CD4-positive, alpha-beta memory T cell (primary cell): ENCODE measurements at regions not wholly inside any gene's neighbourhood (a gene's known extent, or its start where the extent isn't known, plus 50 kb on each side); places are given as distances from the start of the nearest gene placed in this dataset.

Experiments used
- CTCF ChIA-PET: fragments of 350-600 bp; sonication (Branson Sonifier 250); formaldehyde crosslinking; loops from one replicate; lab custom pipeline; 2021; ENCODE audit warnings: inconsistent platforms; ENCODE audit not compliant: partially characterized antibody; lab: Charles Lee
- POLR2A ChIA-PET: fragments of 350-600 bp; sonication (Branson Sonifier 250); formaldehyde crosslinking; loops from one replicate; lab custom pipeline; 2021; ENCODE audit not compliant: partially characterized antibody; lab: Charles Lee
- DNase-seq, 5 donors: peaks; one replicate each; pipeline versions ENCODE4 v3.0.0 to v3.0.0-alpha.2; 2020 to 2022; ENCODE audit warnings: mixed read lengths in 1 of 5
- H3K27ac ChIP-seq: one replicate; pipeline ENCODE4 v1.7.0; 2013; ENCODE audit warnings: low read depth, low read length
- H3K27me3 ChIP-seq: 2 replicates; pipeline ENCODE4 v1.7.0; 2013; ENCODE audit warnings: mild to moderate bottlenecking, low read length, moderate library complexity; ENCODE audit not compliant: insufficient read depth
- H3K36me3 ChIP-seq: 2 replicates; pipeline ENCODE4 v1.7.0; 2013; ENCODE audit warnings: mild to moderate bottlenecking, low read length, moderate library complexity; ENCODE audit not compliant: insufficient read depth
- H3K4me1 ChIP-seq: 2 replicates; pipeline ENCODE4 v1.7.0; 2013; ENCODE audit warnings: mild to moderate bottlenecking, low read length, moderate library complexity; ENCODE audit not compliant: insufficient read depth
- H3K4me3 ChIP-seq, 2 donors: one replicate each; pipeline ENCODE4 v1.7.0; 2013; ENCODE audit warnings: low read length in 2 of 2, mild to moderate bottlenecking in 1 of 2
- H3K9me3 ChIP-seq, 2 donors: one replicate each; pipeline ENCODE4 v1.7.0; 2013; ENCODE audit warnings: low read length in 2 of 2, control low read depth in 1 of 2; ENCODE audit not compliant: control insufficient read depth in 1 of 2
- H3K27ac Mint-ChIP-seq, 7 donors: one replicate each; pipeline ENCODE4 v1.8.0; 2020 to 2021; ENCODE audit warnings: mixed read lengths in 7 of 7, mild to moderate bottlenecking in 6 of 7, inconsistent platforms in 3 of 7, moderate library complexity in 3 of 7
- H3K27me3 Mint-ChIP-seq, 2 donors: one replicate each; pipeline ENCODE4 v1.8.0; 2020 to 2021; ENCODE audit warnings: mixed read lengths in 2 of 2
- H3K36me3 Mint-ChIP-seq, 2 donors: one replicate each; pipeline ENCODE4 v1.8.0; 2020 to 2021; ENCODE audit warnings: mixed read lengths in 2 of 2, inconsistent platforms in 1 of 2, mild to moderate bottlenecking in 1 of 2
- H3K4me1 Mint-ChIP-seq, 4 donors: one replicate each; pipeline ENCODE4 v1.8.0; 2020 to 2021; ENCODE audit warnings: mixed read lengths in 4 of 4, mild to moderate bottlenecking in 1 of 4
- H3K4me3 Mint-ChIP-seq, 8 donors: one replicate each; pipeline ENCODE4 v1.8.0; 2020 to 2021; ENCODE audit warnings: mixed read lengths in 8 of 8, mild to moderate bottlenecking in 7 of 8, moderate library complexity in 6 of 8, inconsistent platforms in 3 of 8
- H3K9me3 Mint-ChIP-seq, 8 donors: one replicate each; pipeline ENCODE4 v1.8.0; 2020 to 2021; ENCODE audit warnings: mixed read lengths in 8 of 8, mild to moderate bottlenecking in 5 of 8, inconsistent platforms in 3 of 8, moderate library complexity in 1 of 8
- intact Hi-C: fragments of 100-400 bp; cut with micrococcal nuclease; formaldehyde crosslinking; loops from one replicate; pipeline ENCODE4 v1.15.1; 2023

GRCh38 chr16:66315210-66315825, 51.2 kb upstream of the CDH5 start:
- no peak overlapping the region for H3K4me3 ChIP-seq
- intact Hi-C loops, result loop anchor here (1.0 kb wide), 1 partner anchor 39 kb away; no protein-coding TSS in a partner anchor
- H3K27ac ChIP-seq, result no peak overlapping the region
- H3K36me3 ChIP-seq, result no peaks in the 10 kb centered on the region
- Mint-ChIP-seq H3K36me3 (no peaks in the 10 kb centered on the region), H3K4me1 (peaks cover 0 to 2% (median 0%) of the 10 kb centered on the region in 4 donors), H3K27ac (no peak overlapping the region), H3K4me3 (no peak overlapping the region), H3K27me3 (peaks cover 10 to 19% of the 10 kb centered on the region in 2 donors), H3K9me3 (peaks cover 0 to 5% (median 0%) of the 10 kb centered on the region in 8 donors)
- peak; percentile 24 to 43 (median 36) for DNase-seq
- H3K27me3 ChIP-seq, result no peaks in the 10 kb centered on the region
- no peaks in the 10 kb centered on the region for H3K9me3 ChIP-seq
- H3K4me1 ChIP-seq, result no peaks in the 10 kb centered on the region
- CTCF ChIA-PET, result interaction anchor here (1.0 to 1.4 kb wide), 2 partner anchors 12 to 37 kb away, joined by 3 read pairs; no protein-coding TSS in a partner anchor
- POLR2A ChIA-PET, result no interaction called here

DNA sequence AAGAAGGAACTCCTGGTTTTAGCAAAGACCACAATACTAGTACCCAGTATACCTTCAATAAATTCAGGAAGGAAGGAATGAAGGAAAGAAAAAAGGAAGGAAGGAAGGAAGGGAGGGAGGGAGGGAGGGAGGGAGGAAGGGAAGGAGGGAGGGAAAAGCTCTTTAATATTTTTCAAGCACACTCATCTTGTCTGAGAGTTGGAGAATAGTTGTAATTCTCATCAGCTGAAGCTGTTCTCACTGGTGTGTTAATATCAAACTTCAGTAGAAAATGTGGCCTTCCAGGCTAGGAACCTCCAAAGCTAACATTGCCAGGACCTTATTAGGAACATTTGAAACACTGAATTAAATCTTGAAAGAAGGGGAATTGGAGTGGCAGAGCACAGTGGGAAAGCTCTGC, 55.2 kb upstream of the CDH5 start:
- H3K36me3 ChIP-seq, result no peaks in the 10 kb centered on the region
- no peak for DNase-seq
- no peaks in the 10 kb centered on the region for H3K27me3 ChIP-seq
- Mint-ChIP-seq H3K9me3 (peaks cover 0 to 7% (median 0%) of the 10 kb centered on the region in 8 donors), H3K4me1 (peaks cover 0 to 2% (median 0%) of the 10 kb centered on the region in 4 donors), H3K27me3 (peaks cover 3 to 15% of the 10 kb centered on the region in 2 donors), H3K36me3 (no peaks in the 10 kb centered on the region), H3K27ac (no peak overlapping the region), H3K4me3 (no peak overlapping the region)
- H3K27ac ChIP-seq, result no peak overlapping the region
- no peaks in the 10 kb centered on the region for H3K9me3 ChIP-seq
- POLR2A ChIA-PET, result no interaction called here
- H3K4me3 ChIP-seq, result no peak overlapping the region
- CTCF ChIA-PET, result no interaction called here
- H3K4me1 ChIP-seq, result no peaks in the 10 kb centered on the region
- intact Hi-C loops, result no loop called here

GRCh38 chr16:66309215-66309807, 57.2 kb upstream of the CDH5 start:
- Histone ChIP-seq H3K4me3 (no peak overlapping the region), H3K27ac (no peak overlapping the region), H3K27me3 (no peaks in the 10 kb centered on the region), H3K4me1 (no peaks in the 10 kb centered on the region), H3K36me3 (no peaks in the 10 kb centered on the region), H3K9me3 (no peaks in the 10 kb centered on the region)
- H3K4me3 Mint-ChIP-seq, result no peak overlapping the region
- intact Hi-C loops, result no loop called here
- peaks cover 0 to 22% of the 10 kb centered on the region in 2 donors for H3K27me3 Mint-ChIP-seq
- ChIA-PET POLR2A (no interaction called here), CTCF (no interaction called here)
- peaks cover 0 to 7% (median 0%) of the 10 kb centered on the region in 8 donors for H3K9me3 Mint-ChIP-seq
- H3K27ac Mint-ChIP-seq, result no peak overlapping the region
- DNase-seq, result no peak
- H3K4me1 Mint-ChIP-seq, result no peaks in the 10 kb centered on the region
- H3K36me3 Mint-ChIP-seq, result no peaks in the 10 kb centered on the region

GRCh38 chr16:66308096-66308495, 58.4 kb upstream of the CDH5 start:
- CTCF ChIA-PET, result no interaction called here
- POLR2A ChIA-PET, result no interaction called here

DNA sequence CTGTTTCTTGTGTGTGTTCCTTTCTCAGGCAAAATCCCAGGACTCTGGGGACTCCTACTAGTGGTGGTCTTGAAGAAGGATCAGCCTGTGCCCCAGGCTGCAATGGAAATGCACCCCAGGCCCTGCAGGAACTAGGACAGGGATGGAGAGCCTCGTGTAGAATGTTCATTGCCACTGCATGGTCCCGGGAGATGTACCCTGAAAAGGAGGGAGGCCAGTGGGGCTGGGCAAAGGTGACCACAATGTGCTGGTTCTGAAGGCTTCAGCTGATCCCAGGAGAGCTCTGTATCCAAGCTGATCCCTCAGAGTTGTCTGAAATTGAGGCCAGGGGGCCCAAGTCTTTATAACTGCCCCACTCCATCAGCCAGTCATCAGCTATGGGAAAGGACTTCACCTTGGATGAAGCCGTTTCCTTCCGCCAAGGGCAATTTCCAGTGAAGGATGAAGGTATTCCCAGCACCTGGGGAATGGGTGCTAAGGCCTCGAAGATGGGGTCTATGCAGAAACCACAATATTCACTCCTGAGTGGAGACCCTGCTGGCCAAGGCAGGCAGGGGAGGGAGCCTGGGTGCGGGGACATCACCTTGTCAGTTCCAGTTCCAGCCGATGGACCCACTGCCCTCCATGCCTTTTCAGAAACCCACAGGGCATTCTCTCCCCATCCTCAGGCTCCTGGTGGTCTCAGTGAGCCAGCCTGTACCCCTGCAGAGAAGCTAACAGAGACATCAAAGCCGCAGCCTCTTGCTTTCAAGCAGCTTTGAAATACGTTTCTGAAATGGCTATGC, 59.9 kb upstream of the CDH5 start:
- H3K4me3 Mint-ChIP-seq, result no peak overlapping the region

More at GRCh38 chr16:66308096-66308495, 58.4 kb upstream of the CDH5 start:
- Histone ChIP-seq H3K4me1 (no peaks in the 10 kb centered on the region), H3K9me3 (no peaks in the 10 kb centered on the region), H3K27ac (no peak overlapping the region), H3K27me3 (no peaks in the 10 kb centered on the region), H3K36me3 (no peaks in the 10 kb centered on the region), H3K4me3 (no peak overlapping the region)
- Mint-ChIP-seq H3K9me3 (peaks cover 0 to 4% (median 0%) of the 10 kb centered on the region in 8 donors), H3K4me3 (no peak overlapping the region), H3K27ac (no peak overlapping the region), H3K36me3 (no peaks in the 10 kb centered on the region), H3K27me3 (peaks cover 0 to 22% of the 10 kb centered on the region in 2 donors), H3K4me1 (no peaks in the 10 kb centered on the region)
- no peak for DNase-seq
- intact Hi-C loops, result no loop called here

GRCh38 chr16:66304961-66305360, 61.5 kb upstream of the CDH5 start:
- Histone ChIP-seq H3K4me3 (no peak overlapping the region), H3K27me3 (no peaks in the 10 kb centered on the region), H3K27ac (no peak overlapping the region), H3K36me3 (no peaks in the 10 kb centered on the region), H3K4me1 (no peaks in the 10 kb centered on the region), H3K9me3 (no peaks in the 10 kb centered on the region)
- H3K4me3 Mint-ChIP-seq, result no peak overlapping the region
- no peak overlapping the region for H3K27ac Mint-ChIP-seq
- peaks cover 0 to 7% (median under 1%) of the 10 kb centered on the region in 4 donors for H3K4me1 Mint-ChIP-seq
- intact Hi-C loops, result no loop called here
- POLR2A ChIA-PET, result no interaction called here
- H3K9me3 Mint-ChIP-seq, result peaks cover 0 to 2% (median 0%) of the 10 kb centered on the region in 8 donors
- DNase-seq, result no peak
- H3K27me3 Mint-ChIP-seq, result peaks cover 1 to 26% of the 10 kb centered on the region in 2 donors
- H3K36me3 Mint-ChIP-seq, result no peaks in the 10 kb centered on the region
- CTCF ChIA-PET, result no interaction called here

More for the DNA sequence above, 59.9 kb upstream of the CDH5 start:
- Mint-ChIP-seq H3K36me3 (no peaks in the 10 kb centered on the region), H3K27me3 (peaks cover 1 to 26% of the 10 kb centered on the region in 2 donors), H3K4me1 (no peaks in the 10 kb centered on the region), H3K27ac (peak overlapping the region in 1 of 7 donors; percentile 71), H3K9me3 (peaks cover 0 to 4% (median 0%) of the 10 kb centered on the region in 8 donors)
- ChIA-PET CTCF (interaction anchor here (0.7 kb wide), 1 partner anchor 12 kb away, joined by 3 read pairs; no protein-coding TSS in a partner anchor), POLR2A (no interaction called here)
- intact Hi-C loops, result no loop called here
- Histone ChIP-seq H3K4me1 (no peaks in the 10 kb centered on the region), H3K27ac (no peak overlapping the region), H3K9me3 (no peaks in the 10 kb centered on the region), H3K27me3 (no peaks in the 10 kb centered on the region), H3K4me3 (no peak overlapping the region), H3K36me3 (no peaks in the 10 kb centered on the region)
- DNase-seq, result no peak

DNA sequence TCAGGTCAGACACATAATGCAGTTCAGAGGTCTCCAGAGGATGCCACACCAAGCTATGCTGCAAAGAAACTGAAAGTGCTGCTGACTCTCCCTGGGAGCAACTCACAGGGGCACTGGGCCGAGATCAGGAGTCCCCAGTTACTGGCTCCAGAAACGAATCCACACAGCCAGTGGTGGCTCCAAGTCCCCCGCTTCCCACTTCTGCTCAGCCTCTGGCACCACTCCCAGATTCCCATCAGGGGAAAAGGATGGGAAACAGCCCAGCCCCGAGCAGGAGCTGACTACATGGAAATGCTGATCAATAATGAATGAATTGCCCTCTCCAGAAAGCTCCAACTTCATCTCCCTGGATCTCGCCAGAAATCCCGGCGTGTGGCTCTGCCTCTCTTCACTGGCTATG, 62.3 kb upstream of the CDH5 start:
- no peak overlapping the region for H3K27ac Mint-ChIP-seq
- peaks cover 1 to 26% of the 10 kb centered on the region in 2 donors for H3K27me3 Mint-ChIP-seq
- POLR2A ChIA-PET, result no interaction called here
- H3K27ac ChIP-seq, result no peak overlapping the region
- no peak for DNase-seq
- no peaks in the 10 kb centered on the region for H3K9me3 ChIP-seq
- no peaks in the 10 kb centered on the region for H3K36me3 ChIP-seq
- H3K4me1 Mint-ChIP-seq, result peaks cover 4 to 10% (median 7%) of the 10 kb centered on the region in 4 donors
- H3K4me3 ChIP-seq, result no peak overlapping the region
- no peaks in the 10 kb centered on the region for H3K27me3 ChIP-seq
- H3K4me3 Mint-ChIP-seq, result no peak overlapping the region
- peaks cover 0 to 2% (median 0%) of the 10 kb centered on the region in 8 donors for H3K9me3 Mint-ChIP-seq
- intact Hi-C loops, result no loop called here
- H3K4me1 ChIP-seq, result peaks cover 3% of the 10 kb centered on the region
- no peaks in the 10 kb centered on the region for H3K36me3 Mint-ChIP-seq
- CTCF ChIA-PET, result no interaction called here
